Activated CD8-positive, alpha-beta T cell treated with anti-CD3 and anti-CD28 coated beads, Interleukin-2, amount 10 ng/mL, durations not matched to agents 7 days and 5 days (primary cell): ENCODE measurements at regions not wholly inside any gene's neighbourhood (a gene's known extent, or its start where the extent isn't known, plus 50 kb on each side); places are given as distances from the start of the nearest gene placed in this dataset.

Source experiments
- ATAC-seq: fragments of 150-1000 bp; cut with Tn5 transposase; one replicate; pipeline ENCODE4 v1.10.0; 2021; ENCODE audit warnings: moderate library complexity
- CTCF ChIA-PET: fragments of 350-600 bp; sonication (Branson Sonifier 250); formaldehyde crosslinking; loops from one replicate; lab custom pipeline; 2021; ENCODE audit warnings: antibody characterized with exemption; lab: Charles Lee
- POLR2A ChIA-PET: fragments of 350-600 bp; sonication (Branson Sonifier 250); formaldehyde crosslinking; loops from one replicate; lab custom pipeline; 2021; ENCODE audit warnings: antibody characterized with exemption; lab: Charles Lee
- DNase-seq: peaks from one replicate; pipeline ENCODE4 v3.0.0-alpha.2; 2020
- H3K27ac Mint-ChIP-seq: one replicate; pipeline ENCODE4 v1.8.0; 2021; ENCODE audit warnings: mild to moderate bottlenecking, mixed read lengths
- H3K27me3 Mint-ChIP-seq: one replicate; pipeline ENCODE4 v1.8.0; 2021; ENCODE audit warnings: low read depth, mixed read lengths
- H3K36me3 Mint-ChIP-seq: one replicate; pipeline ENCODE4 v1.8.0; 2021; ENCODE audit warnings: low read depth, mixed read lengths
- H3K4me1 Mint-ChIP-seq: one replicate; pipeline ENCODE4 v1.8.0; 2021; ENCODE audit warnings: low read depth, mixed read lengths
- H3K4me3 Mint-ChIP-seq: one replicate; pipeline ENCODE4 v1.8.0; 2021; ENCODE audit warnings: mild to moderate bottlenecking, mixed read lengths
- H3K9me3 Mint-ChIP-seq: one replicate; pipeline ENCODE4 v1.8.0; 2022; ENCODE audit warnings: mixed read lengths; ENCODE audit not compliant: insufficient read depth

- H3K9me3 Mint-ChIP-seq: no peaks in the 10 kb centered on the region
- no peaks in the 10 kb centered on the region for H3K36me3 Mint-ChIP-seq
- H3K4me3 Mint-ChIP-seq: no peak overlapping the region
- no peaks in the 10 kb centered on the region for H3K27me3 Mint-ChIP-seq
- no peaks in the 10 kb centered on the region for H3K4me1 Mint-ChIP-seq
- POLR2A ChIA-PET: no interaction called here
- H3K27ac Mint-ChIP-seq: no peak overlapping the region
- DNase-seq: no peak
- no peak for ATAC-seq
- CTCF ChIA-PET: no interaction called here
Observed at GRCh38 chr3:159186581-159186980, 384.7 kb downstream of the MFSD1 start.

GRCh38 chr3:159187232-159187631 is 385.4 kb downstream of the MFSD1 start:
- ChIA-PET CTCF (no interaction called here), POLR2A (no interaction called here)
- Mint-ChIP-seq H3K4me1 (no peaks in the 10 kb centered on the region), H3K27me3 (no peaks in the 10 kb centered on the region), H3K27ac (no peak overlapping the region), H3K4me3 (no peak overlapping the region), H3K36me3 (no peaks in the 10 kb centered on the region), H3K9me3 (no peaks in the 10 kb centered on the region)
- DNase-seq (no peak), ATAC-seq (no peak)

- H3K27ac Mint-ChIP-seq: no peak overlapping the region
- no peaks in the 10 kb centered on the region for H3K36me3 Mint-ChIP-seq
- ATAC-seq (no peak), DNase-seq (no peak)
- POLR2A ChIA-PET: no interaction called here
- H3K27me3 Mint-ChIP-seq: no peaks in the 10 kb centered on the region
- CTCF ChIA-PET: no interaction called here
- H3K9me3 Mint-ChIP-seq: no peaks in the 10 kb centered on the region
- no peaks in the 10 kb centered on the region for H3K4me1 Mint-ChIP-seq
- no peak overlapping the region for H3K4me3 Mint-ChIP-seq
Observed at GRCh38 chr3:159187706-159188105, 385.9 kb downstream of the MFSD1 start.

GRCh38 chr3:159189994-159190669 is 388.3 kb downstream of the MFSD1 start:
- no peaks in the 10 kb centered on the region for H3K4me1 Mint-ChIP-seq
- ATAC-seq: no peak
- H3K9me3 Mint-ChIP-seq: no peaks in the 10 kb centered on the region
- H3K36me3 Mint-ChIP-seq: no peaks in the 10 kb centered on the region
- no peak overlapping the region for H3K4me3 Mint-ChIP-seq
- no peak for DNase-seq
- H3K27me3 Mint-ChIP-seq: no peaks in the 10 kb centered on the region
- ChIA-PET POLR2A (no interaction called here), CTCF (no interaction called here)
- H3K27ac Mint-ChIP-seq: no peak overlapping the region

GRCh38 chr3:159191447-159191846 is 389.6 kb downstream of the MFSD1 start:
- H3K4me3 Mint-ChIP-seq: no peak overlapping the region
- H3K36me3 Mint-ChIP-seq: no peaks in the 10 kb centered on the region
- no peak for ATAC-seq
- no peaks in the 10 kb centered on the region for H3K9me3 Mint-ChIP-seq
- POLR2A ChIA-PET: no interaction called here
- no peak for DNase-seq
- H3K27ac Mint-ChIP-seq: no peak overlapping the region
- H3K27me3 Mint-ChIP-seq: no peaks in the 10 kb centered on the region
- CTCF ChIA-PET: no interaction called here
- no peaks in the 10 kb centered on the region for H3K4me1 Mint-ChIP-seq

- ATAC-seq (no peak), DNase-seq (no peak)
- Mint-ChIP-seq H3K9me3 (no peaks in the 10 kb centered on the region), H3K4me3 (no peak overlapping the region), H3K4me1 (no peaks in the 10 kb centered on the region), H3K36me3 (no peaks in the 10 kb centered on the region), H3K27me3 (no peaks in the 10 kb centered on the region), H3K27ac (no peak overlapping the region)
- POLR2A ChIA-PET: no interaction called here
- CTCF ChIA-PET: no interaction called here
Observed at GRCh38 chr3:159196359-159196758, 394.5 kb downstream of the MFSD1 start.

- no peak overlapping the region for H3K27ac Mint-ChIP-seq
- H3K36me3 Mint-ChIP-seq: no peaks in the 10 kb centered on the region
- DNase-seq: no peak
- CTCF ChIA-PET: no interaction called here
- no peak for ATAC-seq
- no peaks in the 10 kb centered on the region for H3K9me3 Mint-ChIP-seq
- no peaks in the 10 kb centered on the region for H3K27me3 Mint-ChIP-seq
- H3K4me3 Mint-ChIP-seq: no peak overlapping the region
- POLR2A ChIA-PET: interaction anchor here (0.6 kb wide), 1 partner anchor 119 kb away, joined by 3 read pairs; no protein-coding TSS in a partner anchor
- H3K4me1 Mint-ChIP-seq: no peaks in the 10 kb centered on the region
Observed at GRCh38 chr3:159200176-159200575, 398.3 kb downstream of the MFSD1 start.

GRCh38 chr3:159208050-159208449 is 406.2 kb downstream of the MFSD1 start:
- POLR2A ChIA-PET: interaction anchor here (0.7 kb wide), 1 partner anchor 13 kb away, joined by 3 read pairs; no protein-coding TSS in a partner anchor
- no peaks in the 10 kb centered on the region for H3K4me1 Mint-ChIP-seq
- DNase-seq (no peak), ATAC-seq (no peak)
- no peaks in the 10 kb centered on the region for H3K27me3 Mint-ChIP-seq
- H3K4me3 Mint-ChIP-seq: no peak overlapping the region
- no peaks in the 10 kb centered on the region for H3K36me3 Mint-ChIP-seq
- no peak overlapping the region for H3K27ac Mint-ChIP-seq
- CTCF ChIA-PET: no interaction called here
- H3K9me3 Mint-ChIP-seq: no peaks in the 10 kb centered on the region

- no peaks in the 10 kb centered on the region for H3K9me3 Mint-ChIP-seq
- no peak for DNase-seq
- no peak overlapping the region for H3K27ac Mint-ChIP-seq
- ChIA-PET POLR2A (no interaction called here), CTCF (no interaction called here)
- ATAC-seq: no peak
- H3K27me3 Mint-ChIP-seq: no peaks in the 10 kb centered on the region
- H3K4me1 Mint-ChIP-seq: no peaks in the 10 kb centered on the region
- H3K4me3 Mint-ChIP-seq: no peak overlapping the region
- no peaks in the 10 kb centered on the region for H3K36me3 Mint-ChIP-seq
Observed at GRCh38 chr3:159209459-159209858, 407.6 kb downstream of the MFSD1 start.

GRCh38 chr3:159210336-159210735 is 408.5 kb downstream of the MFSD1 start:
- ATAC-seq (no peak), DNase-seq (no peak)
- H3K36me3 Mint-ChIP-seq: no peaks in the 10 kb centered on the region
- no peaks in the 10 kb centered on the region for H3K4me1 Mint-ChIP-seq
- POLR2A ChIA-PET: no interaction called here
- CTCF ChIA-PET: no interaction called here
- no peaks in the 10 kb centered on the region for H3K27me3 Mint-ChIP-seq
- no peaks in the 10 kb centered on the region for H3K9me3 Mint-ChIP-seq
- no peak overlapping the region for H3K27ac Mint-ChIP-seq
- no peak overlapping the region for H3K4me3 Mint-ChIP-seq

GRCh38 chr3:159216311-159216710 is 414.5 kb downstream of the MFSD1 start:
- Mint-ChIP-seq H3K4me3 (no peak overlapping the region), H3K4me1 (no peaks in the 10 kb centered on the region), H3K9me3 (no peaks in the 10 kb centered on the region), H3K27me3 (no peaks in the 10 kb centered on the region), H3K27ac (no peak overlapping the region), H3K36me3 (no peaks in the 10 kb centered on the region)
- ATAC-seq: no peak
- DNase-seq: no peak
- POLR2A ChIA-PET: no interaction called here
- CTCF ChIA-PET: no interaction called here

- POLR2A ChIA-PET: no interaction called here
- H3K27me3 Mint-ChIP-seq: no peaks in the 10 kb centered on the region
- CTCF ChIA-PET: no interaction called here
- DNase-seq (no peak), ATAC-seq (no peak)
- H3K9me3 Mint-ChIP-seq: no peaks in the 10 kb centered on the region
- H3K4me3 Mint-ChIP-seq: no peak overlapping the region
- no peaks in the 10 kb centered on the region for H3K36me3 Mint-ChIP-seq
- no peaks in the 10 kb centered on the region for H3K4me1 Mint-ChIP-seq
- H3K27ac Mint-ChIP-seq: no peak overlapping the region
Observed at GRCh38 chr3:159219231-159219630, 417.4 kb downstream of the MFSD1 start.

- no peaks in the 10 kb centered on the region for H3K36me3 Mint-ChIP-seq
- DNase-seq (no peak), ATAC-seq (no peak)
- H3K4me3 Mint-ChIP-seq: no peak overlapping the region
- H3K27ac Mint-ChIP-seq: no peak overlapping the region
- H3K9me3 Mint-ChIP-seq: no peaks in the 10 kb centered on the region
- no peaks in the 10 kb centered on the region for H3K27me3 Mint-ChIP-seq
- CTCF ChIA-PET: no interaction called here
- H3K4me1 Mint-ChIP-seq: no peaks in the 10 kb centered on the region
- POLR2A ChIA-PET: no interaction called here
Observed at GRCh38 chr3:159221335-159221734, 419.5 kb downstream of the MFSD1 start.
